ENCODE measurements at regions not wholly inside any gene's neighbourhood (a gene's known extent, or its start where the extent isn't known, plus 50 kb on each side); places are given as distances from the start of the nearest gene placed in this dataset.
"Not testable (repeated sequence)": the region's sequence is repeated elsewhere in the genome, so short reads cannot be mapped to it uniquely, and the experiment has no call there.

DNA sequence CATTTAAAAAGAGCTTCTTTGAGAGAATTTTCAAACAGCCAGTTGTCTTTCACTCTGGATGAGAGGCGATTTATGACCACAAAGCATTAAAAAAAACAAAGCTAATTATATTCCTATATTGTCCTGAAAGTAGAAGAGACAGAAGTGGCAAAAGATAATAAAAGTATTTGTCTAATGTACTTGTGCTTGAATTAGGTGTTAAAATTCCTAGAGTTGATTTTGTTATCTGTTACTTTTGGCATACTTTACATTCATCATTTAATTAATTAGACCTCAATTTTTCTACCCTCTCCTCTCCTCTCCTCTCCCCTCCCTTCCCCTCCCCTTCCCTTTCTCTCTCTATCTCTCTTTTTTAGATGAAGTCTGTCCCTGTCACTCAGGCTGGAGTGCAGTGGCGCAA is 635.1 kb upstream of the ZNF385D start:
- no peak for DNase-seq (ENCODE audit: low spot score)

GRCh38 chr3:22392286-22392685 is 641.3 kb upstream of the ZNF385D start:
- no peak for DNase-seq (ENCODE audit: low spot score)

DNA sequence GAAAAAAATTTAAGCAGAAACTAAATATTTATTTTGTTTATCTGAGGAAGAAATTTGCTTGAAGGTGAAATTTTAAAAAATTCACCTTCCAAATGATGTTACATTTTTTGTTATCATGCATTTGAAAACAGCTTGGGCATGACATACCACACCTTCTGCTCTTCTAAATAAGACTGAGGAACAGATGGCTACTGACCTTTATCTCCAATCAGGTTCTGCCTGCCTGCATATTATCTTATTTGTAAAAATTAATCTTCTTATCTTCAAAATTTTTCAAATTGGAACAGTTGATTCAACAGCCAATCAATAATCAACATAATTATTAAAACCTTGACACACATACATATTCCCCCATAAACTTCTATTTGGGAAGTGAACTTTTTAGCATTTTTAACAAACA is 641.8 kb upstream of the ZNF385D start:
- no peak for DNase-seq (ENCODE audit: low spot score)

DNA sequence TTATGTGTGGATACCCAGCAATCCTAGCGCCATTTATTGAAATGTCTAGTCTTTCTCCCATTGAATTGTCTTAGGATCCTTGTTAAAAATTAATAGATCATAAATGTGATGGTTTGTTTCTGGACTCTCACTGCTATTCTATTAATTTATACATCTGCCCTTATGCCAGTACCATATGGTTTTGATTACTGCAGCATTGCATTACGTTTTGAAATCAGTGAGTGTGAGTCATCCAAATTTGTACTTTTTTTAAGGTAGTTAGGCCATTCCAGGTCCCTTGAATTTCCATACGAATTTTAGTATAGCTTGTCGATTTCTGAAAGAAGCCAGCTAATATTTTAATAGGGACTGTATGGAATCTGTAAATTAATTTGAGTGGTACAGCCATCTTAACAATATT is 648.6 kb upstream of the ZNF385D start:
- DNase-seq (ENCODE audit: low spot score): no peak

DNA sequence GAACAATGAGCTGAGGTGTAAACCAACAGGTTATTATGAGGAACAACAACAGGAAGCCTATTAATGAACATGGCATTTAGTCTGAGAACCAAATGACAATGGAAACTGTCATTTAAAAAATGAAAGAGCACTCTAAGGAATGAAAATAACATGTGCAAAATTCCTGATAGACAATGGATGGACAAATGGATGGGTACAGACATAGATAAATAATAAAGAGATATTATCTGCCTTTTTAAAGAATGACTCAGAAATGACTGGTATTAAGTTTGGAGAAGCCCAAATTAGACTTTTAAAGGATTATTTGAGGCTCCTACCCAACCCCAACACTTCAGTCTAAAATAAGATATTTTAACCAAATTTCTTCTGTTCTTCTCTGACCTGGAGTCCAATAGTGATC is 650.5 kb upstream of the ZNF385D start:
- no peak for DNase-seq (ENCODE audit: low spot score)

- no peak for DNase-seq (ENCODE audit: low spot score)
These were observed 663.2 kb upstream of the ZNF385D start for GRCh38 chr3:22414239-22414638.

GRCh38 chr3:22416838-22417446 is 665.9 kb upstream of the ZNF385D start:
- DNase-seq (ENCODE audit: low spot score): not testable (repeated sequence)

DNA sequence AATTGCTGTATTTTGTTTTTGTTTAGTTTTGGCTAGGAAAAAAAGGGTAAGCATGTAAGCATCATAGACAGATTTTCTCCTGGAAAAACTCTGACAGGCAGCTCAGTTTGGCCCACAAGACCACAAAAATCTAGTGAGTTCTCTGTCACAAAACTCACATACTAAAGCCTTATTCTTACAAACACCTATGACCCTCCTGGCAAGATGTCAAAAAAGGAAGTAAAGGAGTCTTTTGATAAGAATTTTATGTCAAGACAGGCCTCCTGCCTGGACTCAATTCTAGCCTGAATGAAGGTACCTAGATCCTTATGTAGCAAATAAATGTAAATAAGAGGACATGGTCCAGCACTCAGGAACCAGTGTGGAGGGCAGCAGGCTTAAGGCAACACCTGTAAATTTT is 668.3 kb upstream of the ZNF385D start:
- no peak for DNase-seq (ENCODE audit: low spot score)

GRCh38 chr3:22421589-22421988 is 670.6 kb upstream of the ZNF385D start:
- DNase-seq (ENCODE audit: low spot score): no peak

DNA sequence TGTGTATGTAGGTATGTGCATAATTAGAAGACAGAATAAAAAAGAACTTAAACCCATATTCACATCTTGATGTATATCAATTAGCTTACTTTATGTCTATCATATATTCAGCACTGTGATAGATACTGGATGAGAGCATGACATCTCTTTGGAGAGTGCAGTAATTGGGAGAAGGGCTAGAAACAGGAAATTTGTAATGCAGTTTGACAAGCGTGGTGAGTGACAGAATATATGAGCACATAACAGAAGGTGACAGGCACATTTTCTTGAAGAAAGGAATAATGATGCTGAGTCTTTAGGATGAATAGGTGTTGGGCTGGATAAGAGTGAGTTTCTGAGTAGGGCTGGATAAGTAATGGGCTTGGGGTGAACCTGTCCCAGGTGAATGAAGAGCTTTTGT is 680.3 kb upstream of the ZNF385D start:
- DNase-seq (ENCODE audit: low spot score): no peak

- no peak for DNase-seq (ENCODE audit: low spot score)
These were observed 688.6 kb upstream of the ZNF385D start for GRCh38 chr3:22439626-22440025.

GRCh38 chr3:22441711-22442110 is 690.7 kb upstream of the ZNF385D start:
- DNase-seq (ENCODE audit: low spot score): no peak

DNA sequence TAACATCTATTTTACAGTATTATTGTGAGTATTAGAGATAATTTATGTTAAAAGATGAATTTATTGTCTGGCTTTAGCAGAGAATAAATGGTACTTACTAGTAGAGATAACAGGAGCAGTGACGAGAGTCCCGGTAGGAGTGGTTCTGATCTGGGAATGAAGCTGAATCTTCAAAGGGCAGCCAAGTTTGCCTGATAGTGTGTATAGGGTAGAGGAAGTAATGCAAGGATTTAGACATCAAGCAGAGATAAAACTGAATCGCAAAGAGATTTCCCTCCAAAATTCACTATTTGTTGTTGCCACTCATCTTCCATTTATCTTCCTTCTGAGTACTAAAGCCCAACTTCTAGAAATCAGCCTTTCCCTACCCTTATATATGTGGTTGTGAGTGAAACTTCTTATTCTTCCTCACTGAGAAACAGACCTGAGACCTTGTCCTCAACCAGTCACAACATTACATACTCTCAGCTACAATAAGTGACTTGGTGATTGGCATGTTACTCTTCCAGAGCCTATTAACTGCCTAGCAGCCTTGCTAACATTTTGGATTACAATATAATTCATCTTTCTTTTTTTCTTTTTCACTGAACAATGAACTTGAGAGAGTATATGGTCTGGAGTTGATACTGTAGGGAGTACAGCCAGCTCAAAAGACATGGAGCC is 692.7 kb upstream of the ZNF385D start:
- no peak for DNase-seq (ENCODE audit: low spot score)

- not testable (repeated sequence) for DNase-seq (ENCODE audit: low spot score)
These were observed 694.3 kb upstream of the ZNF385D start for GRCh38 chr3:22445336-22445735.

- no peak for DNase-seq (ENCODE audit: low spot score)
These were observed 699.9 kb upstream of the ZNF385D start for GRCh38 chr3:22450786-22451400.

- DNase-seq (ENCODE audit: low spot score): no peak
These were observed 700.5 kb upstream of the ZNF385D start for GRCh38 chr3:22451501-22451900.

GRCh38 chr3:22453906-22454535 is 703.0 kb upstream of the ZNF385D start:
- DNase-seq (ENCODE audit: low spot score): no peak

GRCh38 chr3:22469995-22470394 is 719.0 kb upstream of the ZNF385D start:
- DNase-seq (ENCODE audit: low spot score): no peak

DNA sequence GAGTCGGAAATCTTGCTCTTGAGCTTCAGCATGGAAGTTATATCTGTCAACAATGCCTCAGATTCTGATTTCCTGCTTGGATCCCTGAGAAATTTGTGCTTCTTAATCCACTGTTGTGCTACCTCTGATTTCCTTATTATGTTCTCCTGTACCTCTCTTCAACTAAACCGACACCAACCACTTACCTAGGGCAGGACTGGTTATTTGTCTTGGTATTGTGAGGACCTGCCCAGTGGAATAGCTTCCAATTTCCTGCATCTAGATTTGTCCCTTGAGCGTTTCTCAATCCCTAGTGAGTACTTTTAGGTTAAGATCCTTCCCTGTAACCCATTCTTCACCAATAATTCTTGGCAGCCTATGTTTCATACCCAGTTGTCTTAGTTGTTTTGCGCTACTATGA is 720.5 kb upstream of the ZNF385D start:
- DNase-seq (ENCODE audit: low spot score): no peak

DNA sequence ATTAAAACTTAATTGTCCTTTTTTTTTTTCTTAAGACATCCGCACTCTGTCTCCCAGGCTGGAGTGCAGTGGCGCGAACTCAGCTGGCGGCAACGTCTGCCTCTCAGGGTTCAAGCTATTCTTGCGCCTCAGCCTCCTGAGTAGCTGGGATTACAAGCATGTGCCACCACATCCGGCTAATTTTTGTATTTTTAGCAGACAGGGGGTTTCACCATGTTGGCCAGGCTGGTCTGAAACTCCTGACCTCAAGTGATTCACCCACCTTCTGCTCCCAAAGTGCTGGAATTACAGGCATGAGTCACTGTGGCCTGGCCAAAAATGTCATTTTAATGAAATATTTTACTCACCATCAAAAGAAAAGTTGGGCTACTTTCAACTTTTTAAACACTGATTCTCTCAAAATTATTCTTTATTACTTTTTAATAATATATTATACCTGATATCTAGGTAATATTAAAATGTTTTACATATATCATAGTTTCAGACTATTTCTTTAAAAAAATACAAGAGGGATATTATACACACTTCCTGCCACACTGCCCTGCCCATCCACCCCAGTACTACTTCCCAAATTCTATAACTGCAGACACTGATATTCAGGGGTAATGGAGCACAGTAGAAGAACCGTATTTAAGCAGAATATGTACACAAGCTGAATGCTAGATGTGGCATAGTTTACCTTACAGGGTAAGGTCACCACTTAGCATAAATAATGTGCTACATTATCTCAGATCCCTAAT is 723.9 kb upstream of the ZNF385D start:
- no peak for DNase-seq (ENCODE audit: low spot score)

DNA sequence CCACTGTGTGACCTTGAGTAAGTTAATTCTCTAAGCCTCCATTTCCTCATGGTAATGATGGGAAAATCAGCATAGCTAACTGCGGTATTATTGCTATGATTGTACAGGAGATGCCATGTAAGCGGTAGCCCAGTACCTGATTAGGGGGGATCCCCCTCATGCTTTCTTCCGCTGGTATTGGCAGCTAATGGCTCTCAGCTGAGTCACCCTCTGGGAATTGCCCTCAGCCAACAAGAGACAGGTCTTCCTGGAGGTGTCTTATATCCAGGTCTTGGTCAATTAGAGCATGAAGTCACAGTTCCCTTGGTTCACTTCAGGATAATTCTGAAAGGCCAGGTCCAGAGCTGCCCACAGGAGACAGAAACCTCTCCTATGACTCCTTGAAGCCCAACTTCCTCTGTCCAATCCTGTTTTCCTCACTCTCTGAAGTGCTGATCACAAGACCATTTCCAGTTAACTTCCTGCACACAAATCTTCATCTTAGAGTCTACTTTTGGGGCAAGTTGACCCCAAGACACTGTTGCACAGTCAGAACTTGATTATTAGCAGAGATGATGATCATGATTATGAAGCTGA is 724.7 kb upstream of the ZNF385D start:
- DNase-seq (ENCODE audit: low spot score): no peak

DNA sequence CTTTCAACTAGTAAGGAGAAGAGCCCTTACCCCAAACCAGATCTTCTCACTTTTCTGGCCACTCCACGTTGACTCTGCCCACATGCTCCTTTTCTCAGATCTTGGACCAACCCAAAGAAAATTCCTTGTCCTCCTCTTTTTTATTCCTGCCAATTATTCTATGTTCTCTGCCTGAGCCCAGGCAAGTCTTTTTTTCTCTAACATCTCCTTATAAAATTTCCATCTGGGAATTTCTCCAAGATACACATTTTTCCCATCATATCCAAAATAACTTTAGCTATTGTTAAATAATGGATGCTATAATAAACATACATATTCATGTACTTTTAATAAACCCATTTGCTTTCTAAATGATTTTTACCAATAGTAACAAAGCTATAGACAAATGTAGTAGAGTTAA is 726.0 kb upstream of the ZNF385D start:
- no peak for DNase-seq (ENCODE audit: low spot score)
